ENCODE measurements at regions not wholly inside any gene's neighbourhood (a gene's known extent, or its start where the extent isn't known, plus 50 kb on each side); places are given as distances from the start of the nearest gene placed in this dataset.

DNA sequence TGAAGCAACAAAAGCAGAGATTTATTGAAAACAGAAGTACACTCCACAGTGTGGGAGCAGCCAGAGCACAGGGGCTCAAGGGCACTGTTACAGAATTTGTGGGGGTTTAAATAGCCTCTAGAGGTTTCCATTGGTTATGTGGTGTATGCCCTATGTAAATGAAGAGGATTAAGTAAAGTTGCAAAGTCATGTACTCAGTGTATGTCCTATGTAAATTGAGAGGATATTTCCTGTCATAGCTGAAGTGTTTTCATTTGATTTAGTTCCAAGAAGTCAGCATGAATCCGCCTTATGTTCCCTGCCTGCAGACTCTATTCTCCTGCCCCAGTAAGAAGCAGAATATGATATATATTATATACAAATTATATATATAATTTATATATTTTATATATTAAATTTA lies 966.0 kb upstream of the COX7C start (continued):
- TF ChIP-seq, protein P1, sequence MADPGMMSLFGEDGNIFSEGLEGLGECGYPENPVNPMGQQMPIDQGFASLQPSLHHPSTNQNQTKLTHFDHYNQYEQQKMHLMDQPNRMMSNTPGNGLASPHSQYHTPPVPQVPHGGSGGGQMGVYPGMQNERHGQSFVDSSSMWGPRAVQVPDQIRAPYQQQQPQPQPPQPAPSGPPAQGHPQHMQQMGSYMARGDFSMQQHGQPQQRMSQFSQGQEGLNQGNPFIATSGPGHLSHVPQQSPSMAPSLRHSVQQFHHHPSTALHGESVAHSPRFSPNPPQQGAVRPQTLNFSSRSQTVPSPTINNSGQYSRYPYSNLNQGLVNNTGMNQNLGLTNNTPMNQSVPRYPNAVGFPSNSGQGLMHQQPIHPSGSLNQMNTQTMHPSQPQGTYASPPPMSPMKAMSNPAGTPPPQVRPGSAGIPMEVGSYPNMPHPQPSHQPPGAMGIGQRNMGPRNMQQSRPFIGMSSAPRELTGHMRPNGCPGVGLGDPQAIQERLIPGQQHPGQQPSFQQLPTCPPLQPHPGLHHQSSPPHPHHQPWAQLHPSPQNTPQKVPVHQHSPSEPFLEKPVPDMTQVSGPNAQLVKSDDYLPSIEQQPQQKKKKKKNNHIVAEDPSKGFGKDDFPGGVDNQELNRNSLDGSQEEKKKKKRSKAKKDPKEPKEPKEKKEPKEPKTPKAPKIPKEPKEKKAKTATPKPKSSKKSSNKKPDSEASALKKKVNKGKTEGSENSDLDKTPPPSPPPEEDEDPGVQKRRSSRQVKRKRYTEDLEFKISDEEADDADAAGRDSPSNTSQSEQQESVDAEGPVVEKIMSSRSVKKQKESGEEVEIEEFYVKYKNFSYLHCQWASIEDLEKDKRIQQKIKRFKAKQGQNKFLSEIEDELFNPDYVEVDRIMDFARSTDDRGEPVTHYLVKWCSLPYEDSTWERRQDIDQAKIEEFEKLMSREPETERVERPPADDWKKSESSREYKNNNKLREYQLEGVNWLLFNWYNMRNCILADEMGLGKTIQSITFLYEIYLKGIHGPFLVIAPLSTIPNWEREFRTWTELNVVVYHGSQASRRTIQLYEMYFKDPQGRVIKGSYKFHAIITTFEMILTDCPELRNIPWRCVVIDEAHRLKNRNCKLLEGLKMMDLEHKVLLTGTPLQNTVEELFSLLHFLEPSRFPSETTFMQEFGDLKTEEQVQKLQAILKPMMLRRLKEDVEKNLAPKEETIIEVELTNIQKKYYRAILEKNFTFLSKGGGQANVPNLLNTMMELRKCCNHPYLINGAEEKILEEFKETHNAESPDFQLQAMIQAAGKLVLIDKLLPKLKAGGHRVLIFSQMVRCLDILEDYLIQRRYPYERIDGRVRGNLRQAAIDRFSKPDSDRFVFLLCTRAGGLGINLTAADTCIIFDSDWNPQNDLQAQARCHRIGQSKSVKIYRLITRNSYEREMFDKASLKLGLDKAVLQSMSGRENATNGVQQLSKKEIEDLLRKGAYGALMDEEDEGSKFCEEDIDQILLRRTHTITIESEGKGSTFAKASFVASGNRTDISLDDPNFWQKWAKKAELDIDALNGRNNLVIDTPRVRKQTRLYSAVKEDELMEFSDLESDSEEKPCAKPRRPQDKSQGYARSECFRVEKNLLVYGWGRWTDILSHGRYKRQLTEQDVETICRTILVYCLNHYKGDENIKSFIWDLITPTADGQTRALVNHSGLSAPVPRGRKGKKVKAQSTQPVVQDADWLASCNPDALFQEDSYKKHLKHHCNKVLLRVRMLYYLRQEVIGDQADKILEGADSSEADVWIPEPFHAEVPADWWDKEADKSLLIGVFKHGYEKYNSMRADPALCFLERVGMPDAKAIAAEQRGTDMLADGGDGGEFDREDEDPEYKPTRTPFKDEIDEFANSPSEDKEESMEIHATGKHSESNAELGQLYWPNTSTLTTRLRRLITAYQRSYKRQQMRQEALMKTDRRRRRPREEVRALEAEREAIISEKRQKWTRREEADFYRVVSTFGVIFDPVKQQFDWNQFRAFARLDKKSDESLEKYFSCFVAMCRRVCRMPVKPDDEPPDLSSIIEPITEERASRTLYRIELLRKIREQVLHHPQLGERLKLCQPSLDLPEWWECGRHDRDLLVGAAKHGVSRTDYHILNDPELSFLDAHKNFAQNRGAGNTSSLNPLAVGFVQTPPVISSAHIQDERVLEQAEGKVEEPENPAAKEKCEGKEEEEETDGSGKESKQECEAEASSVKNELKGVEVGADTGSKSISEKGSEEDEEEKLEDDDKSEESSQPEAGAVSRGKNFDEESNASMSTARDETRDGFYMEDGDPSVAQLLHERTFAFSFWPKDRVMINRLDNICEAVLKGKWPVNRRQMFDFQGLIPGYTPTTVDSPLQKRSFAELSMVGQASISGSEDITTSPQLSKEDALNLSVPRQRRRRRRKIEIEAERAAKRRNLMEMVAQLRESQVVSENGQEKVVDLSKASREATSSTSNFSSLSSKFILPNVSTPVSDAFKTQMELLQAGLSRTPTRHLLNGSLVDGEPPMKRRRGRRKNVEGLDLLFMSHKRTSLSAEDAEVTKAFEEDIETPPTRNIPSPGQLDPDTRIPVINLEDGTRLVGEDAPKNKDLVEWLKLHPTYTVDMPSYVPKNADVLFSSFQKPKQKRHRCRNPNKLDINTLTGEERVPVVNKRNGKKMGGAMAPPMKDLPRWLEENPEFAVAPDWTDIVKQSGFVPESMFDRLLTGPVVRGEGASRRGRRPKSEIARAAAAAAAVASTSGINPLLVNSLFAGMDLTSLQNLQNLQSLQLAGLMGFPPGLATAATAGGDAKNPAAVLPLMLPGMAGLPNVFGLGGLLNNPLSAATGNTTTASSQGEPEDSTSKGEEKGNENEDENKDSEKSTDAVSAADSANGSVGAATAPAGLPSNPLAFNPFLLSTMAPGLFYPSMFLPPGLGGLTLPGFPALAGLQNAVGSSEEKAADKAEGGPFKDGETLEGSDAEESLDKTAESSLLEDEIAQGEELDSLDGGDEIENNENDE (IDR thresholded peaks at IDR 0.05; ENCODE audit: insufficient replicate concordance, low read length) = no peak
- TF ChIP-seq RFX5 (IDR thresholded peaks at IDR 0.05; ENCODE audit: borderline replicate concordance, low read depth, low read length) = no peak
- no peak for TF ChIP-seq EZH2 (IDR thresholded peaks at IDR 0.05; ENCODE audit: low read depth, low read length, severe bottlenecking)
- no peak for TF ChIP-seq CHD1 (IDR thresholded peaks at IDR 0.05; ENCODE audit: low read depth, low read length)
- TF ChIP-seq SIRT6 (IDR thresholded peaks at IDR 0.05; ENCODE audit: low read length) = no peak
- TF ChIP-seq, protein P2, sequence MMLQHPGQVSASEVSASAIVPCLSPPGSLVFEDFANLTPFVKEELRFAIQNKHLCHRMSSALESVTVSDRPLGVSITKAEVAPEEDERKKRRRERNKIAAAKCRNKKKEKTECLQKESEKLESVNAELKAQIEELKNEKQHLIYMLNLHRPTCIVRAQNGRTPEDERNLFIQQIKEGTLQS (IDR thresholded peaks at IDR 0.05; ENCODE audit: insufficient read depth, low read depth, low read length) = no peak
- no peak for TF ChIP-seq RNF2 (IDR thresholded peaks at IDR 0.05; ENCODE audit: borderline replicate concordance, low read depth, low read length, missing control alignments, poor library complexity, severe bottlenecking)
- no peak for TF ChIP-seq TAF1 (IDR thresholded peaks at IDR 0.05; ENCODE audit: low read depth, low read length)
- TF ChIP-seq CBX8 (IDR thresholded peaks at IDR 0.05; ENCODE audit: borderline replicate concordance, low read depth, low read length) = no peak
- no peak for TF ChIP-seq SP1 (IDR thresholded peaks at IDR 0.05; ENCODE audit: low read depth, low read length)
- TF ChIP-seq JUN (IDR thresholded peaks at IDR 0.05; ENCODE audit: low read depth, low read length) = no peak
- no peak for TF ChIP-seq PHF8 (conservative IDR thresholded peaks at IDR 0.05; ENCODE audit: low read depth, low read length)

Data from H1 (cell line).